OCI-LY3 (cell line): ENCODE measurements at regions not wholly inside any gene's neighbourhood (a gene's known extent, or its start where the extent isn't known, plus 50 kb on each side); places are given as distances from the start of the nearest gene placed in this dataset.

Experiments used
- H2AFZ ChIP-seq: fragments of 200-600, 300-600 bp; shearing (Covaris generic); 2 replicates; pipeline ENCODE4 v1.6.0; 2014; ENCODE audit warnings: antibody characterized with exemption, low read depth, low read length
- H3K27ac ChIP-seq: fragments of 200-600, 300-600 bp; sonication (generic); 2 replicates; pipeline ENCODE4 v1.5.1; 2014; ENCODE audit warnings: mild to moderate bottlenecking, low read length, moderate library complexity, mixed read lengths
- H3K27me3 ChIP-seq: fragments of 200-600, 300-600 bp; sonication (generic); 2 replicates; pipeline ENCODE4 v1.6.1; 2014; ENCODE audit warnings: low read depth, low read length, mixed read lengths
- H3K36me3 ChIP-seq: fragments of 200-600, 300-600 bp; sonication (generic); replicated peaks from 2 replicates; pipeline ENCODE3; 2014; ENCODE audit warnings: low read depth, low read length, mixed read lengths
- H3K4me1 ChIP-seq: fragments of 300-600, 200-600 bp; sonication (generic); 2 replicates; pipeline ENCODE4 v1.6.1; 2014; ENCODE audit warnings: low read length, mixed read lengths
- H3K4me2 ChIP-seq: fragments of 200-600, 300-600 bp; sonication (generic); 2 replicates; pipeline ENCODE4 v1.6.1; 2014; ENCODE audit warnings: low read length, mixed read lengths
- H3K4me3 ChIP-seq: fragments of 300-600, 200-600 bp; sonication (generic); 2 replicates; pipeline ENCODE4 v1.5.1; 2014; ENCODE audit warnings: antibody characterized with exemption, mild to moderate bottlenecking, low read length, moderate library complexity
- H3K79me2 ChIP-seq: fragments of 300-600, 200-600 bp; shearing (Covaris generic); 2 replicates; pipeline ENCODE4 v1.6.1; 2014; ENCODE audit warnings: mild to moderate bottlenecking, low read length, mixed read lengths
- H3K9ac ChIP-seq: fragments of 300-600, 200-600 bp; shearing (Covaris generic); 2 replicates; pipeline ENCODE4 v1.6.0; 2014; ENCODE audit warnings: mild to moderate bottlenecking, low read length, moderate library complexity
- H3K9me3 ChIP-seq: fragments of 200-600, 300-600 bp; shearing (Covaris generic); 2 replicates; pipeline ENCODE4 v1.6.1; 2014; ENCODE audit warnings: low read length, mixed read lengths; ENCODE audit not compliant: insufficient read depth
- H4K20me1 ChIP-seq: fragments of 200-600, 300-600 bp; sonication (generic); 2 replicates; pipeline ENCODE4 v1.6.1; 2016; ENCODE audit warnings: low read length, mixed read lengths; ENCODE audit not compliant: insufficient read depth
- EZH2phosphoT487 ChIP-seq: fragments of 200-600 bp; shearing (Covaris generic); IDR thresholded peaks from 2 replicates; pipeline ENCODE4 v1.6.1; 2018; ENCODE audit warnings: antibody characterized with exemption, mixed run types, low read depth
- TF ChIP-seq, protein P1 (sequence below): fragments of 200-600, 300-600 bp; sonication (generic); IDR thresholded peaks from 2 replicates; pipeline ENCODE4 v1.5.1; 2014; ENCODE audit warnings: antibody characterized with exemption, low read length, low read depth

DNA sequence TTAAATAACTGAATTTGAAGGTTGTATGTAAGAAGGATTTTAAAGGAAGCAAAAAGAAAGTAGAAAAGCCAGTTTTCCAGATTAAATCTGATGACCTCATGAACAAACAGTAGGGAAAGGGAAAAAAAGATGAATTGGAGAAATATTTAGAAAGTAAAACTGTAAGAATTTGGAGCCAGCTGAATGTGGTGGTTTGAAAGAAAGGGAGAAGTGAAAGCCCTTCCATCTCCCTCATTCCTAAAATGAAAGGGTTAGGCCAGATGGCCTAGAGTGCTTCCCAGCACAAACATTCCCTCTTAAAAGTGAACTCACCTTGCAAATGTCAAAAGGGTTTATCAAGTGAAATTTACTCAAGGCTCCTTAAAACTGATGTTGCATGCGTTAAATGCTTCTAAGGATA, 139.3 kb upstream of the COL21A1 start:
- TF ChIP-seq EZH2phosphoT487, result no peak
- TF ChIP-seq, protein P1, sequence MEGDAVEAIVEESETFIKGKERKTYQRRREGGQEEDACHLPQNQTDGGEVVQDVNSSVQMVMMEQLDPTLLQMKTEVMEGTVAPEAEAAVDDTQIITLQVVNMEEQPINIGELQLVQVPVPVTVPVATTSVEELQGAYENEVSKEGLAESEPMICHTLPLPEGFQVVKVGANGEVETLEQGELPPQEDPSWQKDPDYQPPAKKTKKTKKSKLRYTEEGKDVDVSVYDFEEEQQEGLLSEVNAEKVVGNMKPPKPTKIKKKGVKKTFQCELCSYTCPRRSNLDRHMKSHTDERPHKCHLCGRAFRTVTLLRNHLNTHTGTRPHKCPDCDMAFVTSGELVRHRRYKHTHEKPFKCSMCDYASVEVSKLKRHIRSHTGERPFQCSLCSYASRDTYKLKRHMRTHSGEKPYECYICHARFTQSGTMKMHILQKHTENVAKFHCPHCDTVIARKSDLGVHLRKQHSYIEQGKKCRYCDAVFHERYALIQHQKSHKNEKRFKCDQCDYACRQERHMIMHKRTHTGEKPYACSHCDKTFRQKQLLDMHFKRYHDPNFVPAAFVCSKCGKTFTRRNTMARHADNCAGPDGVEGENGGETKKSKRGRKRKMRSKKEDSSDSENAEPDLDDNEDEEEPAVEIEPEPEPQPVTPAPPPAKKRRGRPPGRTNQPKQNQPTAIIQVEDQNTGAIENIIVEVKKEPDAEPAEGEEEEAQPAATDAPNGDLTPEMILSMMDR, result no peak
- Histone ChIP-seq H3K27ac (no peak overlapping the region), H3K79me2 (no peaks in the 10 kb centered on the region), H3K4me1 (peaks cover 9% of the 10 kb centered on the region), H3K4me2 (no peak overlapping the region), H3K27me3 (no peaks in the 10 kb centered on the region), H3K9ac (no peak overlapping the region), H4K20me1 (no peaks in the 10 kb centered on the region), H3K9me3 (0 out of 2 replicates have a peak, but pooled peaks cover 4% of the 10 kb centered on the region), H2AFZ (no peak overlapping the region), H3K36me3 (peaks cover 2% of the 10 kb centered on the region), H3K4me3 (no peak overlapping the region)

DNA sequence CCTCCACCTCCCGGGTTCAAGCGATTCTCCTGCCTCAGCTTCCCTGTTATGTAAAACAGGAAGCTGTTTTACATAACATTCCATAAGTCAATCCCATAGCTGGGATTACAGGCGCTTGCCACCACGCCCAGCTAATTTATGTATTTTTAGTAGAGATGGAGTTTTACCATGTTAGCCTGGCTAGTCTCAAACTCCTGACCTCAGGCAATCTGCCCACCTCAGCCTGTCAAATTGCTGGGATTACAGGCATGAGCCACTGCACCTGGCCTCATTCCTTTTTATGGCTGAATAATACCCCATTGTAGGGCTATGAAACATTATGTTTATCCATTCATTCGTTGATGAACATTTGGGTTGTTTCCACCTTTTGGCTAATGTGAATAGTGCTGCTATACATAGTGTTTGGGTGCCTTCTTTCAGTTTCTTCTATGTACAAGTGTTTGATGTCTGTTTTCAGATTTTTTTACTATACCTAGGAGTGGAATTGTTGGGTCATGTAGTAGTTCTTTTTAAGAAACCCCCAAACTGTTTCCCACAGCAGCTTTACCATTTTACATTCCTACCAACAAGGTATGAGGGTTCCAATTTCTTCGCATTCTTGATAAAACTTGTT, 138.7 kb upstream of the COL21A1 start:
- Histone ChIP-seq H2AFZ (no peak overlapping the region), H4K20me1 (no peaks in the 10 kb centered on the region), H3K36me3 (peaks cover 2% of the 10 kb centered on the region), H3K4me3 (no peak overlapping the region), H3K27ac (no peak overlapping the region), H3K27me3 (no peaks in the 10 kb centered on the region), H3K79me2 (no peaks in the 10 kb centered on the region), H3K4me1 (peaks cover 9% of the 10 kb centered on the region), H3K9me3 (0 out of 2 replicates have a peak, but pooled peaks cover 4% of the 10 kb centered on the region), H3K4me2 (no peak overlapping the region), H3K9ac (no peak overlapping the region)
- TF ChIP-seq, protein P1, result no peak
- TF ChIP-seq EZH2phosphoT487, result no peak

DNA sequence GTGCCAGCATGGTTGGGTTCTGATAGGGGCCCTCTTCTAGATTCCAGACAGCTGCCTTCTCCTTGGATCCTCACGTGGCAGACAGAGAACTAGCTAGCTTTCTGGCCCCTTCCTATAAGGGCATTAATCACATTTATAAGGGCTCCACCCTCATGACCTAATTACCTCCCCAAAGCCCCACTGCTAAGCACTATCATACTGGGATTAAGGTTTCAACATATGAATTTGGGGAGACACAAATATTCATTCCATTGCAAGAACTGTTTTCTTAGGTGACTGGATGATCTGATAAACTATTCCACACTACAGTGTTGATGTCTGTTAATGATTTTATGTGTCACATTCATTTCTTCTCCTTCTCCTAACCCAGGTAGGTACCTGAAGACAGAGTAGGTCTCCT, 135.8 kb upstream of the COL21A1 start:
- Histone ChIP-seq H3K4me3 (no peak overlapping the region), H3K36me3 (no peaks in the 10 kb centered on the region), H3K4me2 (no peak overlapping the region), H3K27ac (no peak overlapping the region), H3K79me2 (no peaks in the 10 kb centered on the region), H3K27me3 (no peaks in the 10 kb centered on the region), H3K9me3 (no peaks in the 10 kb centered on the region), H3K9ac (no peak overlapping the region), H4K20me1 (no peaks in the 10 kb centered on the region), H3K4me1 (peaks cover 7% of the 10 kb centered on the region; the same call in 1 of the 2 replicates), H2AFZ (no peak overlapping the region)
- TF ChIP-seq, protein P1, result no peak
- TF ChIP-seq EZH2phosphoT487, result no peak

DNA sequence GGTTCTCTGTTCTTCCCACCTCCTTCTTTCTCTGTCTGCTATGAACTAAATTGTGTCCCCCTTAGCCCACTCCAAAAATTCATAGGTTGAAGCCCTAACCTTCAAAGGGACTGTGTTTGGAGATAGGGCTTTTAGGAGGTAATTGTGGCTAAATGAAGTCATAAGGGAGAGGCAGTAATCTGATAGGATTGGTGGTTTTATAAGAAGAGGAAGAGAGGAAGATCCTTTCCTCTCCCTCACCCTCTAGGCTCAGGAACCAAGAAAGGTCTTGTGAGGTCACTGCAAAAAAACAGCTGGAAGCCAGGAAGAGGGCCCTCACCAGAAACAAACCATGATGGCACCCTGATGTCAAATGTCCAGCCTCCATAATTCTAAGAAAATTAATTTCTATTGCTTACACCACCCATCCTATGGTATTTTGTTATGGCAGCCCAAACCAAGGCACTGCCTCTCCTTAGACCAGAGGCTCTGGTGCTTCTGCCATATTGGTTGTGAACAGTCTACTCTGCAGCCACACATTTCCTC, 135.1 kb upstream of the COL21A1 start:
- Histone ChIP-seq H3K27ac (no peak overlapping the region), H3K9me3 (no peaks in the 10 kb centered on the region), H2AFZ (no peak overlapping the region), H3K4me2 (no peak overlapping the region), H3K36me3 (no peaks in the 10 kb centered on the region), H3K9ac (no peak overlapping the region), H3K27me3 (no peaks in the 10 kb centered on the region), H3K4me3 (no peak overlapping the region), H4K20me1 (no peaks in the 10 kb centered on the region), H3K79me2 (no peaks in the 10 kb centered on the region), H3K4me1 (peaks cover 7% of the 10 kb centered on the region; the same call in 1 of the 2 replicates)
- no peak for TF ChIP-seq EZH2phosphoT487
- TF ChIP-seq, protein P1, result no peak
